HEK293 (cell line): ENCODE measurements at regions not wholly inside any gene's neighbourhood (a gene's known extent, or its start where the extent isn't known, plus 50 kb on each side); places are given as distances from the start of the nearest gene placed in this dataset.

Source experiments
- BCL11B ChIP-seq: fragments of 450-650 bp; formaldehyde crosslinking; IDR thresholded peaks from 2 replicates; pipeline ENCODE4 v1.5.1; 2016; ENCODE audit warnings: low read depth, missing biosample characterization, missing genetic modification characterization
- TF ChIP-seq, protein P1 (sequence below): fragments of 450-650 bp; formaldehyde crosslinking; IDR thresholded peaks from 2 replicates; pipeline ENCODE4 v1.5.1; 2016; ENCODE audit warnings: missing biosample characterization, missing genetic modification characterization
- TF ChIP-seq, protein P2 (sequence below): fragments of 450-650 bp; formaldehyde crosslinking; IDR thresholded peaks from 2 replicates; pipeline ENCODE4 v1.5.1; 2016; ENCODE audit warnings: missing biosample characterization, missing genetic modification characterization

DNA sequence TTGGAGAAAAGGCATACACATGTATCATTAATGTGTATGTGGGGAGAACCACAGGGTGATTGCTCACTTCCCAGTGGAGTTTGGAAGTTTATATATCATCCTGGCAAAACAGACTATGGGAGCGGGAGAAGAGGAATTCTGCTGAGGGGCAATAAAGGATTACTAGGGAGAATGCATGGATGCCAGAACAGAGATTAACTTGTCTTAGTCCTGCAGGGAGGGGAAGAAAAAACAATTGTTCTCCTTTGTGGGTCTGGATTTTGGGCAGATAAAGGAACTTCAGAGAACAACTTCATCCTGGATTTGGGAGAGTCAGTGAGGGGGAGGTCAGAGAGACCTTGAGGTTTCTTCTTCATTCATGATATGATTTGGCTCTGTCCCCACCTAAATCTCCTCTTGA is 55.9 kb upstream of the SOX13 start:
- TF ChIP-seq BCL11B (tag by site-specific recombination), result no peak
- TF ChIP-seq, protein P1, sequence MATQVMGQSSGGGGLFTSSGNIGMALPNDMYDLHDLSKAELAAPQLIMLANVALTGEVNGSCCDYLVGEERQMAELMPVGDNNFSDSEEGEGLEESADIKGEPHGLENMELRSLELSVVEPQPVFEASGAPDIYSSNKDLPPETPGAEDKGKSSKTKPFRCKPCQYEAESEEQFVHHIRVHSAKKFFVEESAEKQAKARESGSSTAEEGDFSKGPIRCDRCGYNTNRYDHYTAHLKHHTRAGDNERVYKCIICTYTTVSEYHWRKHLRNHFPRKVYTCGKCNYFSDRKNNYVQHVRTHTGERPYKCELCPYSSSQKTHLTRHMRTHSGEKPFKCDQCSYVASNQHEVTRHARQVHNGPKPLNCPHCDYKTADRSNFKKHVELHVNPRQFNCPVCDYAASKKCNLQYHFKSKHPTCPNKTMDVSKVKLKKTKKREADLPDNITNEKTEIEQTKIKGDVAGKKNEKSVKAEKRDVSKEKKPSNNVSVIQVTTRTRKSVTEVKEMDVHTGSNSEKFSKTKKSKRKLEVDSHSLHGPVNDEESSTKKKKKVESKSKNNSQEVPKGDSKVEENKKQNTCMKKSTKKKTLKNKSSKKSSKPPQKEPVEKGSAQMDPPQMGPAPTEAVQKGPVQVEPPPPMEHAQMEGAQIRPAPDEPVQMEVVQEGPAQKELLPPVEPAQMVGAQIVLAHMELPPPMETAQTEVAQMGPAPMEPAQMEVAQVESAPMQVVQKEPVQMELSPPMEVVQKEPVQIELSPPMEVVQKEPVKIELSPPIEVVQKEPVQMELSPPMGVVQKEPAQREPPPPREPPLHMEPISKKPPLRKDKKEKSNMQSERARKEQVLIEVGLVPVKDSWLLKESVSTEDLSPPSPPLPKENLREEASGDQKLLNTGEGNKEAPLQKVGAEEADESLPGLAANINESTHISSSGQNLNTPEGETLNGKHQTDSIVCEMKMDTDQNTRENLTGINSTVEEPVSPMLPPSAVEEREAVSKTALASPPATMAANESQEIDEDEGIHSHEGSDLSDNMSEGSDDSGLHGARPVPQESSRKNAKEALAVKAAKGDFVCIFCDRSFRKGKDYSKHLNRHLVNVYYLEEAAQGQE (tag by site-specific recombination), result no peak
- TF ChIP-seq, protein P2, sequence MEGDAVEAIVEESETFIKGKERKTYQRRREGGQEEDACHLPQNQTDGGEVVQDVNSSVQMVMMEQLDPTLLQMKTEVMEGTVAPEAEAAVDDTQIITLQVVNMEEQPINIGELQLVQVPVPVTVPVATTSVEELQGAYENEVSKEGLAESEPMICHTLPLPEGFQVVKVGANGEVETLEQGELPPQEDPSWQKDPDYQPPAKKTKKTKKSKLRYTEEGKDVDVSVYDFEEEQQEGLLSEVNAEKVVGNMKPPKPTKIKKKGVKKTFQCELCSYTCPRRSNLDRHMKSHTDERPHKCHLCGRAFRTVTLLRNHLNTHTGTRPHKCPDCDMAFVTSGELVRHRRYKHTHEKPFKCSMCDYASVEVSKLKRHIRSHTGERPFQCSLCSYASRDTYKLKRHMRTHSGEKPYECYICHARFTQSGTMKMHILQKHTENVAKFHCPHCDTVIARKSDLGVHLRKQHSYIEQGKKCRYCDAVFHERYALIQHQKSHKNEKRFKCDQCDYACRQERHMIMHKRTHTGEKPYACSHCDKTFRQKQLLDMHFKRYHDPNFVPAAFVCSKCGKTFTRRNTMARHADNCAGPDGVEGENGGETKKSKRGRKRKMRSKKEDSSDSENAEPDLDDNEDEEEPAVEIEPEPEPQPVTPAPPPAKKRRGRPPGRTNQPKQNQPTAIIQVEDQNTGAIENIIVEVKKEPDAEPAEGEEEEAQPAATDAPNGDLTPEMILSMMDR (tag by site-specific recombination), result no peak
